ENCODE measurements at regions not wholly inside any gene's neighbourhood (a gene's known extent, or its start where the extent isn't known, plus 50 kb on each side); places are given as distances from the start of the nearest gene placed in this dataset.

DNA sequence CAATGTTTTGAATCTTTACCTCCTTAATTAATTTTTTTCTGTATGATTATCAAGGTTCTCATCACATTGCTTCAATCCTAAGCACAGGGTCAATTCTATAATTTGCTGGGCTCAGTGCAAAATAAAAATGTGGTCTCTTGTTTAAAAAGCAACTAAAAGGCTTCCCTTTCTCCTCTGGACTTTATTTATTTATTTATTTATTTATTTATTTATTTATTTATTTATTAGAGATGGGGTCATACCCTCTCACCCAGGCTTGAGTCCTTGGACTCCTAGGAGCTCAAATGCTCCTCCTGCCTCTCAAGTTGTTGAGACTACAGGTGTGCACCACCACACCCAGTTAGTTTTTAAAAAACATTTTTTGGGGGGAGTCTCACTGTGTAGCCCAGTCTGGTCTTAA lies 710.1 kb upstream of the REG3G start:
- Histone ChIP-seq H3K27ac (ENCODE audit: low read length) (no peak overlapping the region), H3K4me1 (ENCODE audit: control insufficient read depth, insufficient read depth, low read length) (no peaks in the 10 kb centered on the region), H3K36me3 (ENCODE audit: control insufficient read depth, insufficient read depth, low read length) (no peaks in the 10 kb centered on the region), H3K4me3 (ENCODE audit: low read length) (no peak overlapping the region), H3K9me3 (ENCODE audit: control insufficient read depth, insufficient read depth, low read length) (peaks cover 14% of the 10 kb centered on the region), H3K27me3 (ENCODE audit: control insufficient read depth, insufficient read depth, low read length) (no peaks in the 10 kb centered on the region)
- Mint-ChIP-seq H3K27ac (no peak overlapping the region), H3K27me3 (ENCODE audit: low read depth in 2 of 2) (no peaks in the 10 kb centered on the region), H3K9me3 (peaks cover 15 to 16% of the 10 kb centered on the region in 2 donors), H3K4me3 (no peak overlapping the region), H3K36me3 (peaks cover 19% of the 10 kb centered on the region), H3K4me1 (no peaks in the 10 kb centered on the region)
- DNase-seq (no peak), ATAC-seq (no peak)
- TF ChIP-seq, protein P1, sequence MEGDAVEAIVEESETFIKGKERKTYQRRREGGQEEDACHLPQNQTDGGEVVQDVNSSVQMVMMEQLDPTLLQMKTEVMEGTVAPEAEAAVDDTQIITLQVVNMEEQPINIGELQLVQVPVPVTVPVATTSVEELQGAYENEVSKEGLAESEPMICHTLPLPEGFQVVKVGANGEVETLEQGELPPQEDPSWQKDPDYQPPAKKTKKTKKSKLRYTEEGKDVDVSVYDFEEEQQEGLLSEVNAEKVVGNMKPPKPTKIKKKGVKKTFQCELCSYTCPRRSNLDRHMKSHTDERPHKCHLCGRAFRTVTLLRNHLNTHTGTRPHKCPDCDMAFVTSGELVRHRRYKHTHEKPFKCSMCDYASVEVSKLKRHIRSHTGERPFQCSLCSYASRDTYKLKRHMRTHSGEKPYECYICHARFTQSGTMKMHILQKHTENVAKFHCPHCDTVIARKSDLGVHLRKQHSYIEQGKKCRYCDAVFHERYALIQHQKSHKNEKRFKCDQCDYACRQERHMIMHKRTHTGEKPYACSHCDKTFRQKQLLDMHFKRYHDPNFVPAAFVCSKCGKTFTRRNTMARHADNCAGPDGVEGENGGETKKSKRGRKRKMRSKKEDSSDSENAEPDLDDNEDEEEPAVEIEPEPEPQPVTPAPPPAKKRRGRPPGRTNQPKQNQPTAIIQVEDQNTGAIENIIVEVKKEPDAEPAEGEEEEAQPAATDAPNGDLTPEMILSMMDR (IDR thresholded peaks at IDR 0.05) = no peak
- intact Hi-C loops (cut with micrococcal nuclease) = no loop called here

DNA sequence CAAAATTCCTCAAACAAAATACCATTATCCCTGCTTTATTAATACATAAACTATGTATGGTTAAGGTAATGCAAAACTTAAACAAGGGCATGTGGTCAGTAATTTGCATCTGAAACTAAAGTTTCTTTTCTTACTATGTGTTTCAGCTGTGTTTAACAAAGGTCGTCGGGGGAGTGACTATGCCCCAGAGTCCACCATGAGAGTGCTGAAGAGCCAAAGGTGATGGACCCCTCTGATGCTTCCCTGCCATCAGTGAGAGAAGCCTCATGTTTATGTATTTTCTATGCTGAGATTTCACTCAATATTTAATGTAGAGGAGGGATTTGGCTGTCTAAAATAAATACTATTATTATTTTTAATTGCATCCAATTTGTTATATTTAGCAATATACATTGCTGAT lies 707.2 kb upstream of the REG3G start:
- Histone ChIP-seq H3K27ac (ENCODE audit: low read length) (no peak overlapping the region), H3K27me3 (ENCODE audit: control insufficient read depth, insufficient read depth, low read length) (no peaks in the 10 kb centered on the region), H3K9me3 (ENCODE audit: control insufficient read depth, insufficient read depth, low read length) (peaks cover 12% of the 10 kb centered on the region), H3K4me1 (ENCODE audit: control insufficient read depth, insufficient read depth, low read length) (no peaks in the 10 kb centered on the region), H3K36me3 (ENCODE audit: control insufficient read depth, insufficient read depth, low read length) (no peaks in the 10 kb centered on the region), H3K4me3 (ENCODE audit: low read length) (no peak overlapping the region)
- no peak overlapping the region for H3K4me3 Mint-ChIP-seq
- ATAC-seq (no peak), DNase-seq (no peak)
- no peaks in the 10 kb centered on the region for H3K4me1 Mint-ChIP-seq
- intact Hi-C loops (cut with micrococcal nuclease) = no loop called here
- peaks cover 13 to 16% of the 10 kb centered on the region in 2 donors for H3K9me3 Mint-ChIP-seq
- H3K36me3 Mint-ChIP-seq = peaks cover 21% of the 10 kb centered on the region
- no peaks in the 10 kb centered on the region for H3K27me3 Mint-ChIP-seq (ENCODE audit: low read depth in 2 of 2)
- H3K27ac Mint-ChIP-seq = no peak overlapping the region
- TF ChIP-seq, protein P1 (IDR thresholded peaks at IDR 0.05) = no peak
- 87% methylated on average over 2 of the region's 2 CpGs for WGBS (ENCODE audit: insufficient coverage)

DNA sequence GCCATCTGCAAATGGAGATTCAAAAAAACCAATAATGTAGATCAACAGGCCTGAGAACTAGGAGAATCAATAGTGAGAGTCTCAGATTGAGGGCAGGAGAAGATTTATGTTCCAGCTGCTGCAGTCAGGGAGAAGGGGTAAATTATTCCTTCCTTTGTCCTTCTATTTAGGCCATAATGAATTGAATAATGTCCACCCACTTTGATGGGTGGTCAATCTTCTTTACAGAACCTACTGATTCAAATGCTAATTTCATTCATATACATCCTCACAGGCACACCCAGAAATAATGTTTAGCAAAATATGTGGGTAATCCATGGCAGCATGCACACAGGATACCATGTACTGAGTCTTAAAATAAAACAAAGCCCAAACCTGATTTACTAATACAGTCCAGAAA lies 695.3 kb upstream of the REG3G start:
- DNase-seq (no peak), ATAC-seq (no peak)
- H3K9me3 ChIP-seq (ENCODE audit: control insufficient read depth, insufficient read depth, low read length) = no peaks in the 10 kb centered on the region
- Mint-ChIP-seq H3K27ac (no peak overlapping the region), H3K36me3 (no peaks in the 10 kb centered on the region), H3K4me1 (no peaks in the 10 kb centered on the region), H3K9me3 (peaks cover 7 to 10% of the 10 kb centered on the region in 2 donors), H3K4me3 (no peak overlapping the region), H3K27me3 (ENCODE audit: low read depth in 2 of 2) (no peaks in the 10 kb centered on the region)
- H3K27ac ChIP-seq (ENCODE audit: low read length) = no peak overlapping the region
- TF ChIP-seq, protein P1 (IDR thresholded peaks at IDR 0.05) = no peak
- no peaks in the 10 kb centered on the region for H3K36me3 ChIP-seq (ENCODE audit: control insufficient read depth, insufficient read depth, low read length)
- H3K27me3 ChIP-seq (ENCODE audit: control insufficient read depth, insufficient read depth, low read length) = no peaks in the 10 kb centered on the region
- intact Hi-C loops (cut with micrococcal nuclease) = no loop called here
- no peak overlapping the region for H3K4me3 ChIP-seq (ENCODE audit: low read length)
- H3K4me1 ChIP-seq (ENCODE audit: control insufficient read depth, insufficient read depth, low read length) = no peaks in the 10 kb centered on the region

DNA sequence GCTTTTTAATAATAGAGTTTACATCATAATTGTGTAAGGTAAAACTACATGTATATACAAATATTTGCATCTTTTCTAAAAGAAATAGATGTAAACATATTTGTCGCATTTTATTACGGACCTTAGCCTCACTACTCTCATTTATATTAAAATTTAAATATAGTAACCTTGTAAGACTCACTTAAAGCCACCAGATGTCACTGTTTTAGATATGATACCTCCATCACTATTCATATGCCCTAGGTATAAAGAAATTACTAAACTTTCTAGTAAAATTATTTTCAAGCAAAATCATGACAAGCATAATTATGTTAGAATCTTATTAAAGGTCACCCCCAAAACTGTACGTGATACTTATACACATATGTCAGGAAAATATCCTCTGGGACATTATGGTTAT lies 674.3 kb upstream of the REG3G start:
- intact Hi-C loops (cut with micrococcal nuclease) = no loop called here
- no peaks in the 10 kb centered on the region for H3K9me3 ChIP-seq (ENCODE audit: control insufficient read depth, insufficient read depth, low read length)
- H3K4me1 ChIP-seq (ENCODE audit: control insufficient read depth, insufficient read depth, low read length) = no peaks in the 10 kb centered on the region
- ATAC-seq (no peak), DNase-seq (no peak)
- H3K27ac ChIP-seq (ENCODE audit: low read length) = no peak overlapping the region
- Mint-ChIP-seq H3K4me3 (no peak overlapping the region), H3K9me3 (peaks cover 10 to 16% of the 10 kb centered on the region in 2 donors), H3K27ac (no peak overlapping the region), H3K27me3 (ENCODE audit: low read depth in 2 of 2) (no peaks in the 10 kb centered on the region), H3K4me1 (no peaks in the 10 kb centered on the region), H3K36me3 (peaks cover 3% of the 10 kb centered on the region)
- WGBS (ENCODE audit: insufficient coverage) = no CpG with 5 or more reads among the region's 3 CpGs
- H3K36me3 ChIP-seq (ENCODE audit: control insufficient read depth, insufficient read depth, low read length) = no peaks in the 10 kb centered on the region
- TF ChIP-seq, protein P1 (IDR thresholded peaks at IDR 0.05) = no peak
- H3K4me3 ChIP-seq (ENCODE audit: low read length) = no peak overlapping the region
- no peaks in the 10 kb centered on the region for H3K27me3 ChIP-seq (ENCODE audit: control insufficient read depth, insufficient read depth, low read length)

Data from natural killer cell (primary cell).